ENCODE measurements at regions not wholly inside any gene's neighbourhood (a gene's known extent, or its start where the extent isn't known, plus 50 kb on each side); places are given as distances from the start of the nearest gene placed in this dataset.
A peak's percentile ranks its signal among the peaks of the same experiment; 100 is the strongest.

DNA sequence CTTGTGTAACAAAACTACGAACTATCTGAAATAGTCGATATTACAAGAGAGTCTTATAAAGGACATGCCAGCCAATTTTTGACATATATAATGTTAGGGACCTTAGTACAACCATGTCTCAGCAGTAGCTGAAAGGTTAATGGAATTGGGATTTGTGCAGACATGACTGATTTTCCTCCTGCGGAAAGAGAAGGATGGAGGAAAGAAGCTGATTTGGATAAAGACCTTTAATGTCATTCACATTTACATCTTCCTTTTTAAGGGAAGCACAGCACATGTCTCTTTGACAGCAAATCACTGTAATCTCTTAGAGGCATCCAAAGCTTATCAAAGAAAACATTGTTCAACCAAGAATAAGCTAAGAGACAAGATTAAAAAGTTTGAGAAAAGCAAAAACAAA lies 1976.2 kb upstream of the IGFBP7 start:
- DNase-seq (ENCODE audit: low spot score) = no peak

DNA sequence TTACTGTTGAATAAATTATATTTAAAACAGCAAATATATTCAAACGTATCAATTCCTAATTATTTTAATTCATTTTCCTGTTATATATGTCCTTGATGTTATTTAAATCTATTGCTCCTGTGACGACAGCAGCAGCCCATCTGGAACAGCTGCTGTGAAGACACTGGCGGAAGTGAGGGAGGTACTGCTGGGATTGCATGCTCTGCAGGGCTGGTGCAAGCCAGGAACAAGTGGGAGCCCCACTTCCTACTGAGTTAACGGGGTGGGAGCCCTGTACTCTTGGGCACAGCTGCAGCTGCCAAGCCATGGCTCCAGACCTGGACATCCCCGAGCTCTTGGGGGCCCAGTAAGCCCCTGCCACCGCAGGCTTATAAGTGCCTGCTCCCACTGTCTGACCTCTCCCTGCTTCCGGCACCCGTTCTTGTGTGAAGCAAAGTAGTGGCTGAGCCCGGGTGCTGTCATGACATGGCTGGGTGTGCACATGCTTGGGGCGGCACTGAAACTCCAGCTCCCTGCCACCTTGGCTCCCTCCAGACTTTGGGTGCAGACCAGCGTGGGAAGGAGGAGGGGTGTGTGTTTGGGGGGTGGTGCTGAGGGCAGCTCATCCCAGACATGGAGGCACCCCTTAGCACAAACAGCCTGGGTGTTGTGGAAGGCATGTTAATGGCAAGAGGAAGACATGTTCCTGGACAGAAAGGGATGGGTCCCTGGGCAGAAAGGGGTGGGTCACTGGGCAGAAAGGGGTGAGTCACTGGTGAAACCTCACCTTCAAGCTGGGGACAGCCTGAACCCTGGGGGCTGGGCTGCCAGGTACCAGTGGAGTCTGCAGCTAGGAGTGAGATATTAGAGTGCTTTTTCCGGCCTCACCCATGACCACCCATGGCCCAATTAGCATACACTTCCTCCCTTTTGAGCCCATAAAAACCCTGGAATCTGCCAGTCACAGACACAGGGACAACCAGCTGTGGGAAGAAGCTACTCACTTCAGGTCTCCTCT lies 1981.3 kb upstream of the IGFBP7 start:
- DNase-seq (ENCODE audit: low spot score) = no peak

DNA sequence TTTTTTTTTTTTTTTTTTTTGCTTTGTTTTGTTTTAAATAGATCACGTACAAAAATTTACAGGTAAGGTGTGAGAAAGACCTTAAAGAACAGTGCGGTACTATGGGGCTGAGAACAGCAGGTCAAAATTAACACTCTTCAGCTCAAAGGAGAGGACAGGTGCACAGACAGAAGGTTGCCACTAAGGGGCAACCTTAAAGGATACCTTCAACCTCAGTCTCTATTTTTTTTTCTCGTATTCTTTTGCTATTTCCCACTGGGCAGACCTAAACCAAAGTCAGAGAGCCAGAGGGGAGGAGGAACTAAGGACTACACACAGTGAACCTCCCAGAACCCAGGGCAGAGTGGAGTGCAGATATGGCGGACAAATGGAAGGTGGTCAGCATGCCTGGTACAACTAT lies 1984.3 kb upstream of the IGFBP7 start:
- peak; percentile 13 for DNase-seq (ENCODE audit: low spot score)

DNA sequence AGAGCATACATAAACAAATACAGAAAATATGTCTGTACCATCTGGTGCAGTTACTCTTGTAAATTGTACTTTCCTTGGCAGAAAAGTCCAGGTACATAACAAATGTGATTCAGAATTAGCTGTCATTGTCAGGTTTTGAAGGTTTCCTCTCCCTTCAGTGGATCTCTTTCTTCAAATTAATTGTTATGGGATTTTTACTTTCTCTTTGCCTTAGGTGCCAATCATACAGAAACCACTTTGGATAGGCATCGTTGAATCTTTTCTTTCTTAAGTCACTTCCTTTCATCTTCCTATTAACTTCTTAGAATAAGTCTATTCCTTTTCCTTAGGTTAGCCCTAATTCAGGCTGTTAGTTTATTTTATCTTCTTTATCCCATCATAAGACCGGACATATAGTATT lies 1992.1 kb upstream of the IGFBP7 start:
- DNase-seq (ENCODE audit: low spot score) = no peak

DNA sequence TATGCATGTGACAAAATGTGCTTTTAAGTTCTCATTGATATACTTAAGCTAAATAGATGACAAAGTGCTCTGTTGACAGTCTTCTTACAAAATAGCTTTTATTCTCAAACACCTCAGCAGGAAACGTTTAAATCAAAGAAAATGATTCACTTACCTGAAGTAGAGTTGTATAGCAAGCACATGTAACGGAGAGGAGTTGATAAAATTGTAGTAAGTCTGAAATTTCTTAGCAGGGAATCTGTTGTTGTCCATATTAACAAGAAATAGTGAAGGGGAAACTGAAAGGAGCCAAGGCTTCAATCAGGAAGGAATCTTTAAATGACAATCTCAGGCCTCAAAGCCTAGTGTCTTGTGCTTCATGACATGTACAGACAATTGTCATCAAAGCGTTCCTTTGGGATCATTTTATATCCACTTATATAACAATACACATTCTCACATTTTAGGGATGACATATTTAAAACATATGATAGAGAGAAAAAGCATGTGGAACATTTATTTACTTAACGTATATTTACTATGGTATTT lies 2010.2 kb upstream of the IGFBP7 start:
- DNase-seq (ENCODE audit: low spot score) = no peak

DNA sequence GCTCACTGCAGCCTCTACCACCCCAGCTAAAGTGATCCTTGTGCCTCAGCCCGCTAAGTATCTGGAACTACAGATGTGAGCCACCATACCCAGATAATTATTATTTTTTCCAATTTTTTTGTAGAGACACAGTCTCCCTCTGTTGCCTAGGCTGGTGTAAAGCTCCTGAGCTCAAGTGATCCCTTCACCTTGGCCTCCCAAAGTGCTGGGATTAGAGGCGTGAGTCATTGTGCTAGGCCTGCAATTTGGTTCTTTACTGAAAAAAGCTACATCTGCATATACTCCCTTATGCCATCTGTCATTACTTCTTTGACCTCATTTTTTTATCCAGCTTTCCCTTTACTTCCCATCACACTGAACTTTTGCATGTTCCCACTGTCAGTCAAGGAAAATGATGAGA lies 2012.4 kb upstream of the IGFBP7 start:
- DNase-seq (ENCODE audit: low spot score) = no peak

DNA sequence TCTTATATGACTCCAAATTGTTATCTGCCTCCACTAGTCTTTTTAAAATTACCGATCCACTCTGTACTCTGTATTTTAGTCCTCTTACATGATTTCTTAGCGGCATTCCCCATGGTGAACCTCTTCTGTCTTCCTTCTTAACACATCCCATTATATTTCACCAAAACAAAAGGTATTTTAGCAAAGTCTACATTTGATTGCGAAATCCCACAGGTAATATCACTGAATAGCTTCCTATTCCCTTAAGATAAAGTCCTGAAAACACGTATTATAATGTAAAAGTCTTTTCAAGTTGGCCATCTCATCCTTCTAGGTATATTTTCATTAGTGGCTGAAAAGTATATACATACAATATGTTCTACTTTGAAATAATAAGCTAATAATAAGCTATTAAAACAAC lies 2016.0 kb upstream of the IGFBP7 start:
- no peak for DNase-seq (ENCODE audit: low spot score)

DNA sequence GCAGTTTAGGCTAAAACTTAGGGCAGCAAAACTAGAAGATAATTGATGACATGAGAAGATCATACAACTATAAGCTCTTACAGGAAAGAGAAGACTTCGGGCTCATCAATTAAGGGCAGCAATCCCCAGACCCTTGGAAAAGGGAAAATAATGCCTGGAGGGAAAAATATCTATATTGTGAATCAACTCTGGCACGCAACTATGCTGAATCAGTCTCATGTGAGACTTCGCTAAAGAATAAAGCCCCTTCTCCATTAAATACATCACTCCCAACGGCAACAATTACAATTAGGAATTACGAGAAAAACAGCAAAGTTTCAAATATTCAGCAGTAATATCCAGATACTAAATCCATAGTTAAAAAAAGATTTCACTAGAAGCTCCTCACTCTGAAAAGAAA lies 2016.8 kb upstream of the IGFBP7 start:
- DNase-seq (ENCODE audit: low spot score) = no peak

DNA sequence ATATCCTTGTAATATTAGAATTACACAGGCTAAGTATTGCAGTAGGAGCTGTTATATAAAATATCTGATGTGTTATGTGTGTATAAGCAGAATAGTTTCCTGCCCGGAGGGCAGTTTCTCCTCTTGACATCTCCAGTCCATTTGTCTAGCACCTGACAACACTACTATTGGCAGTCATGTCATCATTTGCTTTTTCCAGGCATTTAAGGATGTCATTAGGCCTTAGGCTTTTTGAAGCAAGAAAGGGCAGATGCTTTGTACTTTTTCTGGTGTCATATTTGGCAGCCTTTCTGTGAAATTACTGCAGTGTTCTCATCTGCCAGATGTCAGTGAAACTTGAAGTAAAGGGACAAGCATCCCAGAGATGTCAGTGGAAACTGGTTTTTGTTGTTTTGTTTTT lies 2017.6 kb upstream of the IGFBP7 start:
- DNase-seq (ENCODE audit: low spot score) = no peak

DNA sequence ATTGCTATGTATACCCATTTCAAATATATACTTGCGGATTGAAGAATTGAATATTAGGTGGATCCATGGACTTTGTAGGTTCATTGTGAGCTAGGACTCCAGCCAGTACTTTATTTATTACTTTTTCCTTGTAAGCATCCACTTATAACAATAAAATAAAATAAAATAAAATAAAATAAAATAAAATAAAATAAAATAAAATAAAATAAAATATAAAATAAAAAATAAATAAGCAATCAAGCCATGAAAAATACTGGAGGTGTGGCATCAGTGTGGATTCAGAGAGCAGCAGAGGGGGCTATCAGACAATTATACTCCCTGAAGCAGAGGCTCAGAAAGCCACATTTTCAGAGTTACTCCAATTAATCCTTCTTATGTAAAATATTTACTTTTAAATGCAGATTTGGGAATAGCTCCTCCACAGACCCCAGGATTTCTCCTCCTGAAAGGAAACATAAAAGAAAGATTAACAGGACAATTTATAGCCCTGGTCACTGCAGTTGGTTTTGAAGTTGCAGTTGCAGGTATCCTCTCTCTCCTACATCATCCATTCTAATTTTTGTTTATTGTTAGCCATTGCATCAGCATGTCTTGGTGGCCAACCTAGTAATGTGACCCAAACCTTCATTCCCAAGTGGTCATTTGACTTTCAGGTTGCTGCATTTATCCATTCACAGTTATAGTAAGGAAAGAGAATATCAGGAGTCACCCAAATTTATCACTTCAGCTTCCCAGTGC lies 2025.2 kb upstream of the IGFBP7 start:
- DNase-seq (ENCODE audit: low spot score) = no peak

DNA sequence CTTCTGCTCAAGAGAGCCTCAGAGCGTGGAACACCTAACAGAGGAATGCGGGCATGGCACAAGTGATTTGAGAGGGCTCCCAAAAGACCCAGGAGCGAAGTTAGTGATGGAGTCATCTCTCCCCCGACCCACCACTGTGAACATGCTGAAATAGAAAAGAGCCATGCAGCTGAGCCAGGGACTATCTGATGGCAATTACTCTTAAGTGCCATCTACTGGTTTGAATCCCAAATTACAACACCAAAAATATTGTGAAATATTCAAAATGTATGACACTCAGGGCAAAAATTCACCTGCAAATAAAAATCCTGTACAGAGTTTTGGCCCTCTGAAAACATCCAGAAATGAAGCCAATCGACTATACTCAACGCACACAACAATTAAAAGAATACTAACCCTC lies 2038.9 kb upstream of the ADGRL3 start:
- DNase-seq (ENCODE audit: low spot score) = no peak

DNA sequence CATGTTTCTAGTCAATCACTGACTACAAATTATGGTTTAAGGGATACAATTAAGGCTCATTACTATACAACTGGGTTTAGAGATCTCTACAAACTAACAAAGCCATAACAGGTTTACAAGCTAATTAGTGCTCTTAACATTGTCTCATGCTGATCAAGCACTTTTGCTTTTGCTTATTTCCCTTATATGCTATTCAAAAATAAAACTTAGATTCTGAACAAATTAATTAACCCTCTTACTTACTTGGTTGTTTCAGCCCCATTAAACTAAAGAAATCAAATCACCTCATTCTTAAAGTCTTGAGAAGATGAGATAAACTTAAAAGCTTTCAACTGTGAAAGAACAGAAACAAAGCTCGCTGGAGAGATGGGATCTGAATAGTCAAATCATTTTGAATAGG lies 2024.5 kb upstream of the ADGRL3 start:
- no peak for DNase-seq (ENCODE audit: low spot score)

DNA sequence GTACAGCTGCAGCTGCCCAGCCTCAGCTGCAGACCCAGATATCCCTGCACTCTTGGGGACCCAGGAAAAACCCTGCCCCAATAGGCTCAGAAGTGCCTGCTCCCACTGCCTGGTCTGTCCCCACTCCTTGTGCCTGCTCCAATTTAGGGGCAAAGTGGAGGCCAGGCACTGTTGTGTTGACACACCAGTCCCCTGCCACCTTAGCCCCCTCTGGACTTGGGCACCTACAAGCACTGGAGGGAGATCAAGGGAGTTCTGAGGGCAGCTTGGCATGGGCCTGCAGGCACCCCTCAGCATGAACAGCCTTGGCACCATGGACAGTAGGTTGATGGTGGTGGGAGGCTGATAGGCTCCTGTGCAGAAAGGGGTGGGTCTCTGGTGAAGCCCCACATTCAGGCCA lies 2020.8 kb upstream of the ADGRL3 start:
- no peak for DNase-seq (ENCODE audit: low spot score)

DNA sequence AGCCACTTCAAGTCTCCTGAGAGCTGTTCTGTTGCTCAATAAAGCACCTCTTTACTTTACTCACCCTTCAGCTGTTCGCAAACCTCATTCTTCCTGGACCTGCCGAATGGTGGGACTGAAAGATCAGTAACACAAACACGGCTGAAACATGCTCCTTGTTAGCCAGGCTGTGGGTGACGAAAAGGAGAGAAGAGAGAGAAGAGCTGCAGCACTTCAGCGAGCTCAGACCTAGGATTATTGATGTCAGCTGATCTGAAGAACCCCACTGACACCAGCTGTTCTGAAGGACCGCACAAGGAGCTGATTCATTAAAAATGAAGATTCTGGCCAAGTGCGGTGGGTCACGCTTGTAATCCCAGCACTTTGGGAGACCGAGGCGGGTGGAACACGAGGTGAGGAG lies 2020.0 kb upstream of the ADGRL3 start:
- DNase-seq (ENCODE audit: low spot score) = no peak

DNA sequence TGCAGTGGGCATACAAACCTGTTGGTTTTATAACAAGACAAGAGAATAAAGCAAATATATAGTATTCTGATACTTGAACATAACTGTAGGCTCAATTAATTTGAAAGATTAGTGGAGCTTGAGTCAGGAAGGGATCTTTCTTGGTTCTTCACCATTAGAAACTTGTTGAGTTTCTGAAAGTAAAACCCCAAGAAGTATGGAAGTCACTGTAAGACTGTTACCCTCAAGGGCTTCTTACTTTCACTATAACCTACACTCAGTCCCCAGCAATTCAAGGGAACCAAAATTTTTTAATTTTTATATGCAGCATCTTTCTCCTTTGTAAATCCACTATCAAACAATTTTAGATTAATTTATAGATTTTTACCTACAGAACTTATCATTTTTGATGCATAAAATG lies 2019.2 kb upstream of the ADGRL3 start:
- DNase-seq (ENCODE audit: low spot score) = no peak

DNA sequence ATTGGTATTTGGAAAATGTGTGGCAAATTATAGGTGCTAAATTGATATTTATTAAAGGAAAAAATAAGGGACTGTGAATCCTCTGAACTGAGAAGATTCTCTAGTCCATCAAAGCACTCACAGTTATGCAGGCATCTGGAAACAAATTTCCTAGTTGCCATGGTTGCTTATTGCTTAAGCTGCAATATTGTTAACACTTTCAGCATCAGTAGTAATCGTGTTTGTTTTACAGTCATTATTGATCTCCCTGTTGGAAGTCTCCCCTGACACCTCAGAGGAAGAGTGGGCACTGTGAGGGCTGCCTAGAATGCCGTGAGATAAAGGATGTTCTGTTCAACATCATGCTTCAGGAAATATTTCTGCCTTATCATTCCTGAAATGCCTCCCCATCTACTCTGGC lies 2004.3 kb upstream of the ADGRL3 start:
- DNase-seq (ENCODE audit: low spot score) = no peak

DNA sequence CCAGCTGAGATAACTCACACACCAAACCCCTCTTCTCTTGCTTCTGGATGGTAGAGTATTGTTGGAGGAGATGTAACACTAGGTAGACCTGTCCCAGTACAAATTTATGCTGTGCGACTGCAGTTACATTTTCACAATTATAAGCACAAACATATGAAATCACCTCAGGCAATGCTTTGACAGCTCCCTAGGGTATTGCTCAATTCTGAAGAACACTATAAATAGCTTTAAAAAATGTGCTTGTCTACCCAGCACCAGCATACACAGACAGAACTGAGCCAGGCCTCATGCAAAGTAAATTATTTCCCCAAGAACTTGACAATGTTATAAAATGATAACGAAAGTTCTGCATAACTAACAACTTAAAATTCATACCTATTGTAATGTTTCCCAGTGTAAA lies 1999.1 kb upstream of the ADGRL3 start:
- DNase-seq (ENCODE audit: low spot score) = peak; percentile 7

DNA sequence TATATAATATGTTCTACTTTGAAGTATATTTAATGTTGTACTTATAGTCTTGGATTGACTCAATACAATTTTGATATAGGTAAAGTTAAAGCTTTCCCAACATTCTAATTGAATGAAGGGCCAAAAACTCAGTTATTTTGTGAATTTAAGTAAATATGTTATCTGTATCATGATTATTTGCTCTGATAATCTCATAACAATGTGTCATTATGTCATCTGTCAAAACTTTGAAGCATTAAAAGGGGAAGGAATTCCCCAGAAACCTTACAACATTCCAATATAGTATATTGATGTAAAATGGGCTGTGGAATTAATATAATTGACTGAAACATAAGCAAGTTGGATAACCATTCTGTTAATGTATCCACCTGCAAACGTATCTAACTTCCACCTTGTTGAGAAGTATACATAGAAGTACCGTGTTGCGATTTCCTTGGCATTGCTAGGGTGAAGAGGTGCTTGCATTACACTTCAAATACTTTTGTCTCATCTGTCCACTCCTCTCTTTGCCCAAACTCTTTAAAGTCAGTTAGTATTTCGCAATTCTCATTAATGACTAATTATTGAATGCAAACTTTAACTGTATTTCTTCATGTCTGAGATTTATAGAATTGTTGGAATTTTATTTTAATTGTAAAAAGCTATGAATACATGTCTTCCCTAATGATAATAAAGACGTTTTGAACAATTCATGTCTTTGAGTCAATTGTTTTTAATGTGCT lies 1982.1 kb upstream of the ADGRL3 start:
- no peak for DNase-seq (ENCODE audit: low spot score)

DNA sequence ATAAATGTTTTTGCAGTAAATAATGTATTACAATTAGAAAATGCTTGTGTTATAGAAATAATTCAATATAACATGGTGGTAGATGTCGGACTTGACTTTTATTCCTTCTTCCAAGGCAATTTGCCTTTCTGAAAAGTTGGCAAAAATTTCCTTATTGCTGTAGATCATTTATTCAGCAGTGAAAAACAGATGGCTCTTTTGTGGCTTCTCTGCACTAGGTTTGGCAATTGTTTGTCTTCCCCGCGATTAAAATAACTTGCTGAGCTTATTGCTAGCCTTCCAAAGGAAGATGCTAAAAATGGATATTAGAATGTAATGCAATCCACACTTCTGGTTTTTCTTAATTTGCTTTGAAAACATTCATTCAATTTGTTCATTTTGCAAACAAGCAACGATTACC lies 1977.9 kb upstream of the ADGRL3 start:
- no peak for DNase-seq (ENCODE audit: low spot score)

DNA sequence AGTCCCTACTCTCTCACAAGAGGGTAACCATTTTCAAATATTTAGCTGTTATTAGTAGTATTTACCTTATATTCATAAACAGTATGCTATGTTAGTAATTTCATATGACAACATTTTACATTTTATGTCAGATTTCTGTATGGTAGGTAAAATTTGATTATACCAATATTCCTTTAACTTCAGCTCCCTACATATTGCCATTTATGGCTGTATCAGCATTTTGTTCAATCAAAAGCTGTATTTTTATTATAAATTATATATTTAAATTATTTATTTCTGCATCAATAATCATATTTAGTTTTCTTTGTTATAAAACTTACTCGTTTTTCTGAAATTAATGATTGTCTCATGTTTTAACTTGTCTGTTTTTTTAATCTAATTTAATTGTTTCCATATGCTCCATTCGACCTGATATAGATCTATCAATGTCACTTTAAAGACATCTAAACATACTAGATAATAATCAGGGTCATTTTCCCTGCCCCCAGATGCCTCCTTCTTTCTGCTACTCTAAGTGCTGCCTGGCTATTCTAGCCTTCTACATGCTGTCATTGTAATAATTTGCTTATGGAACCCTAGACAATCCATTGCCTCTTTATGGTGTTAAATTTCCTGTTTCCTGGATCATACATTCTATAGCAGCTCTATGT lies 1976.7 kb upstream of the ADGRL3 start:
- DNase-seq (ENCODE audit: low spot score) = no peak

DNA sequence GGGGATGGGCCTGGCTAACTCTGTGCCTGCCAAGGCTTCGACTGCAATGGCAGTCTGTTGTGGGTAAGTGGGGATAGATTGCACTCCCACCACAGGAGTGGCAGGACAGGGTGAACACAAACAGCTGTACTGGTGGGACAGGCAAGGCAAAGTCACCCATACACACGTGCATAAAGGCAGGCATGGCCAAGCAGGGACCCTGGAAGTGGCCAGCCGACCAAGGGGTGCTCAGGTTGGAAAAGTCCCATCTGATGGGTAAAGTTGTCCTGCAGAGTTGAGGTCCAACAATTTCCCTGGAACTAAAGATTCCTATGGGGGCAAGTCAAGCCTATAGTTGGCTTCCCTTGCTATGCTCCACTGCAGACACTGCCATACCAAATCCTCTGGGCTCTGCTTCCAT lies 1961.9 kb upstream of the ADGRL3 start:
- no peak for DNase-seq (ENCODE audit: low spot score)

DNA sequence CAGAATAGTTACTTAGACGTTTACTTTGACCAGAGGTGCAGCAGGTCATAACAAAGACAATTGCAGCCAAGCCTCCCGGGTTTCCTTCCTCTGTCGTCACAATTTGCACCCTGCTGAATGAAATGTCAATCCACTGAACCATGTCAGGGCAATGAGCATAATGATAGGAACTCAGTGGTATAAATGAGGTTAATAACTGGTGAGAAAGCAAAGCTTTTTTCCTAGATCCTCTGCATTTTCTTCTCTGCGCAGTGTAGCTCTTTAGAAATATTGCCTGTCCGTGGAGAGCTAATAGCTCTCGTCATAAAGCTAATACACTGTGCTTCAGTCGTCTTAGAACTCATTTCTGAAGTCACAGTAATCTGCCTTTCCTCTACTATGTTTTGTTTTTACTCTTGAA lies 1960.1 kb upstream of the ADGRL3 start:
- DNase-seq (ENCODE audit: low spot score) = no peak
